Peyer's patch (tissue), 4 donors: ENCODE measurements at regions not wholly inside any gene's neighbourhood (a gene's known extent, or its start where the extent isn't known, plus 50 kb on each side); places are given as distances from the start of the nearest gene placed in this dataset.

Experiments used
- DNase-seq, 3 donors: peaks; one replicate each; pipeline ENCODE4 v3.0.0-alpha.2; 2017 to 2019
- H3K27ac ChIP-seq, 4 donors: fragments of 200-600 bp; sonication (generic); one replicate each; pipeline ENCODE4 v1.5.1; 2016 to 2019
- H3K27me3 ChIP-seq, 2 donors: fragments of 200-600 bp; sonication (generic); one replicate each; pipeline ENCODE4 v1.5.1; 2019
- H3K36me3 ChIP-seq, 3 donors: fragments of 200-600 bp; sonication (generic); one replicate each; pipeline ENCODE4 v1.5.1; 2016 to 2019
- H3K4me1 ChIP-seq, 4 donors: fragments of 200-600 bp; sonication (generic); one replicate each; pipeline ENCODE4 v1.5.1; 2016 to 2019
- H3K4me3 ChIP-seq, 4 donors: fragments of 200-600 bp; sonication (generic); 1 replicate in 3 of 4; 2 replicates in 1 of 4; pipeline ENCODE4 v1.5.1; 2016 to 2019; ENCODE audit warnings: mild to moderate bottlenecking in 1 of 4
- H3K9me3 ChIP-seq, 4 donors: fragments of 200-600 bp; sonication (generic); one replicate each; pipeline ENCODE4 v1.5.1; 2016 to 2019; ENCODE audit warnings: mild to moderate bottlenecking in 1 of 4
- CTCF ChIP-seq, 6 experiments: fragments of 450-650 bp in 4 of 6; fragments of 200-600 bp in 2 of 6; sonication (generic) in 1 of 6; IDR thresholded peaks; one replicate each; pipeline ENCODE4 v1.5.1; 2017 to 2019; ENCODE audit warnings: antibody characterized with exemption in 6 of 6, mild to moderate bottlenecking in 3 of 6, moderate library complexity in 1 of 6
- POLR2A ChIP-seq, 2 donors: fragments of 450-650 bp; IDR thresholded peaks; one replicate each; pipeline ENCODE4 v1.5.1; 2017; ENCODE audit warnings: antibody characterized with exemption in 2 of 2, mild to moderate bottlenecking in 2 of 2, moderate library complexity in 2 of 2

DNA sequence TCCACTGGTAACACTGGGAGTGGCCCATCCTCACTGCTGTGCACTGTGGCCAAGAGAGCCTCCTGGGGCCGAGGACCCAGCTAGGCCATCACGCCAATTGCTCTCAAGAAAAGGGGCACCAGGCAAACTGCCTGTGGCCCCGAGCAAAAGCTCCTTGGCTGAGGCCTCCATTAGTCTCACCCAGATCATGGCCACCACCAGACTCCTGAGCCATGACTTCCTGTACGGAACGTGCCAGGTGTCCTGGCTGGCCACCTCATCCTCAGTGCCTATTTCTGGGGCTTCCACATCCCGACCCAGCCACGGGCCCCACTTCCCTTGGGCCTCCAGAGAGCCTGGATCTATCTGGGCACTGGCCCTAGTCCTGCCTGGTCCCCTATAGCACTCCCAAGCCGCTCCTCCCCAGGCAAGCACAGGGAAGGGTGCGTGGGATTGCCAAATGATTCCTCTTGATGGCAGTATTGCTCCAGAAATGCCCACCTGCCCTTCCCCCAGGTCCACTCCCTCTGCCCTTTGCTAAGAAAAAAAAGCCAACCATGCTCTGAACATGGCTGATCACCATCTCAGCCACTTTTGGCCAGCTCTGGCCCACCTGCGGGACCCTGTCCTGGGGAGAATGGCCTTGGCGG, 212.6 kb upstream of the AGTR2 start:
- DNase-seq = no peak
- Histone ChIP-seq H3K9me3 (no peaks in the 10 kb centered on the region), H3K36me3 (no peaks in the 10 kb centered on the region), H3K4me3 (no peak overlapping the region), H3K4me1 (no peaks in the 10 kb centered on the region), H3K27ac (no peak overlapping the region), H3K27me3 (no peaks in the 10 kb centered on the region)
- TF ChIP-seq CTCF (IDR thresholded peaks at IDR 0.05) (peak in 2 of 6 experiments; percentile 25 to 36), POLR2A (IDR thresholded peaks at IDR 0.05) (no peak)

- Histone ChIP-seq H3K4me3 (no peak overlapping the region), H3K36me3 (no peaks in the 10 kb centered on the region), H3K4me1 (no peaks in the 10 kb centered on the region), H3K9me3 (no peaks in the 10 kb centered on the region), H3K27me3 (no peaks in the 10 kb centered on the region), H3K27ac (no peak overlapping the region)
- TF ChIP-seq POLR2A (IDR thresholded peaks at IDR 0.05) (no peak), CTCF (IDR thresholded peaks at IDR 0.05) (no peak)
- no peak for DNase-seq
Measured at GRCh38 chrX:115958687-115959359, 211.7 kb upstream of the AGTR2 start.

DNA sequence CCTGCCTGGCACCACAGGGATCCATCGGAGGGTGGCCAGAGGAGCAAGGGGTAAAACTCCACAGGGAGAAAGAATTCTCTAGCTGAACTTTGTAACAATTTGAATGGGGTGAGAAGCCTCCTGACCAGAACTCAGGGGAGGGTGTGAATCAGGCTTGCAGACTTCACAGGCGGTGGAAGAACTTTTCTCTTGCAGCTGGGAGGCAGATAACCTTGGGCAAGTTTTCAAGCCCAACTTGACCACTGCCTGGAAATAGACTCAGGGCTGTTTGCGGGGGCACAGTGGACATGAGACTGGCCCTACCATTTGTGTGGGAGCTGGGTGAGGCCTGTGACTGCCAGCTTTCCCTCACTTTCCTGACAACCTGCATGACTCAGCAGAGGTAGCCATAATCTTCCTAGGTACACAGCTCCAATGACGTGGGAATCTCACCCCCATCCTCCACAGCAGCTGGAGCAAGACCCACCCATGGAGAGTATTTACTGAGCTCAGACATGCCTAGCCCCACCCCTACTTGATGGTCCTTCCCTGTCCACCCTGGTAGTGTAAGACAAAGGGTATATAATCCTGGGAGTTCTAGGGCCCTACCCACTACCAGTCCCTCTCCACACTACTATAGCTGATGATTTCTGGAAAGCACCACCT, 210.0 kb upstream of the AGTR2 start:
- TF ChIP-seq POLR2A (IDR thresholded peaks at IDR 0.05) (no peak), CTCF (IDR thresholded peaks at IDR 0.05) (no peak)
- no peak overlapping the region for H3K4me3 ChIP-seq
- no peaks in the 10 kb centered on the region for H3K27me3 ChIP-seq
- DNase-seq = peak in 2 of 3 donors; percentile 53 to 66
- no peaks in the 10 kb centered on the region for H3K4me1 ChIP-seq
- H3K36me3 ChIP-seq = no peaks in the 10 kb centered on the region
- H3K27ac ChIP-seq = peak overlapping the region in 1 of 4 donors; percentile 68
- no peaks in the 10 kb centered on the region for H3K9me3 ChIP-seq

DNA sequence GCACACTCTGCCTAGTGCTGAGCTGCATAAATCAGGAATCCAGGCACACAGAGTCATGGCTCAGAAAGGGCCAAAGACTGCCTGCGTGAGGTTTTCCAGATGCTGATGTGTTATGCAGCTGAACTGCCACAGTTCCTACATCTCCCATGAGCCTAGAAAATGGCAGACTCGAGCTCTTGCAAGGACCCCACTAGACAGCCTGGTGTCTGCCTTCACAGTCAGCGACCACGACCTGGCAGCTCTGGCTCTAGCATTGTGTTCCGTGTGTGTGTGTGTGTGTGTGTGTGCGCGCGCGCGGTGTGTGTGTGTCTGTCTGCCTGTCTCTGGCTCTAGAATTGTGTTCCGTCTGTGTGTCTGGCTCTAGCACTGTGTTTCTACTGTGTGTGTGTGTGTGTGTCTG, 203.6 kb upstream of the AGTR2 start:
- no peak overlapping the region for H3K27ac ChIP-seq
- TF ChIP-seq POLR2A (IDR thresholded peaks at IDR 0.05) = no peak
- TF ChIP-seq CTCF (IDR thresholded peaks at IDR 0.05) = no peak
- H3K27me3 ChIP-seq = no peaks in the 10 kb centered on the region
- H3K9me3 ChIP-seq = no peaks in the 10 kb centered on the region
- no peak overlapping the region for H3K4me3 ChIP-seq
- no peaks in the 10 kb centered on the region for H3K4me1 ChIP-seq
- H3K36me3 ChIP-seq = no peaks in the 10 kb centered on the region
- no peak for DNase-seq

GRCh38 chrX:115968436-115969252, 201.9 kb upstream of the AGTR2 start:
- no peaks in the 10 kb centered on the region for H3K27me3 ChIP-seq
- H3K4me1 ChIP-seq = no peaks in the 10 kb centered on the region
- no peaks in the 10 kb centered on the region for H3K36me3 ChIP-seq
- H3K27ac ChIP-seq = peak overlapping the region in 3 of 4 donors; percentile 43 to 74 (median 50)
- H3K9me3 ChIP-seq = no peaks in the 10 kb centered on the region
- DNase-seq = peak in 1 of 3 donors; percentile 55
- peak overlapping the region in 3 of 4 donors; percentile 28 to 59 (median 50) for H3K4me3 ChIP-seq
- TF ChIP-seq CTCF (IDR thresholded peaks at IDR 0.05) (no peak), POLR2A (IDR thresholded peaks at IDR 0.05) (peak; percentile 17 to 26)
